Endodermal cell (in vitro differentiated cells): ENCODE measurements at regions not wholly inside any gene's neighbourhood (a gene's known extent, or its start where the extent isn't known, plus 50 kb on each side); places are given as distances from the start of the nearest gene placed in this dataset.
A peak's percentile ranks its signal among the peaks of the same experiment; 100 is the strongest.

Experiments used
- DNase-seq: peaks from one replicate; pipeline ENCODE4 v3.0.0-alpha.2; 2017
- H3K27ac ChIP-seq: 2 replicates; pipeline ENCODE4 v1.5.1; 2013; ENCODE audit warnings: mild to moderate bottlenecking, low read depth, low read length, moderate library complexity
- H3K27me3 ChIP-seq: 2 replicates; pipeline ENCODE4 v1.6.1; 2013; ENCODE audit warnings: mild to moderate bottlenecking, low read length, moderate library complexity; ENCODE audit not compliant: insufficient read depth, control insufficient read depth, poor library complexity, severe bottlenecking
- H3K36me3 ChIP-seq: 2 replicates; pipeline ENCODE4 v1.7.0; 2013; ENCODE audit warnings: mild to moderate bottlenecking, low read length, moderate library complexity; ENCODE audit not compliant: control insufficient read depth, insufficient read depth
- H3K4me1 ChIP-seq: one replicate; pipeline ENCODE4 v1.7.0; 2013; ENCODE audit warnings: low read length; ENCODE audit not compliant: control insufficient read depth, insufficient read depth
- H3K4me3 ChIP-seq: 2 replicates; pipeline ENCODE4 v1.5.1; 2013; ENCODE audit warnings: mild to moderate bottlenecking, low read length, moderate library complexity
- H3K9ac ChIP-seq: 2 replicates; pipeline ENCODE4 v1.6.1; 2013; ENCODE audit warnings: mild to moderate bottlenecking, low read length, moderate library complexity; ENCODE audit not compliant: poor library complexity, severe bottlenecking; ENCODE audit errors: extremely low read depth
- H3K9me3 ChIP-seq: 2 replicates; pipeline ENCODE4 v1.6.1; 2013; ENCODE audit warnings: mild to moderate bottlenecking, low read length, moderate library complexity; ENCODE audit not compliant: control insufficient read depth
- H3K27ac Mint-ChIP-seq: 2 replicates; pipeline ENCODE4 v1.8.0; 2020; ENCODE audit warnings: mixed read lengths
- H3K27me3 Mint-ChIP-seq: 2 replicates; pipeline ENCODE4 v1.8.0; 2021; ENCODE audit warnings: mild to moderate bottlenecking, mixed read lengths; ENCODE audit not compliant: insufficient read depth
- H3K36me3 Mint-ChIP-seq: 2 replicates; pipeline ENCODE4 v1.8.0; 2020; ENCODE audit warnings: low read depth, mixed read lengths
- H3K4me1 Mint-ChIP-seq: 2 replicates; pipeline ENCODE4 v1.8.0; 2020; ENCODE audit warnings: mixed read lengths
- H3K4me3 Mint-ChIP-seq: 2 replicates; pipeline ENCODE4 v1.8.0; 2020; ENCODE audit warnings: mild to moderate bottlenecking, moderate library complexity, mixed read lengths
- H3K9me3 Mint-ChIP-seq: 2 replicates; pipeline ENCODE4 v1.8.0; 2020; ENCODE audit warnings: mild to moderate bottlenecking, mixed read lengths
- CTCF ChIP-seq: fragments of 200-600 bp; sonication (generic); conservative IDR thresholded peaks from 2 replicates; pipeline ENCODE4 v1.5.0; 2021; ENCODE audit warnings: antibody characterized with exemption, mild to moderate bottlenecking
- WGBS, 2 experiments: methylation state at CpG; one replicate each; pipeline versions ENCODE4 v1.1.5 to v1.1.7; 2013; ENCODE audit warnings: missing lambda C conversion rate in 2 of 2, mixed read lengths in 1 of 2; ENCODE audit not compliant: insufficient coverage in 1 of 2, insufficient read length in 1 of 2; 5-methylcytosine and 5-hydroxymethylcytosine counted together

GRCh38 chr12:23455283-23455682, 494.2 kb downstream of the SOX5 start:
- WGBS, 2 experiments: 95 to 100% methylated on average over 2 of the region's 2 CpGs
- H3K36me3 ChIP-seq: no peaks in the 10 kb centered on the region
- no peaks in the 10 kb centered on the region for H3K9me3 ChIP-seq
- H3K4me3 ChIP-seq: no peak overlapping the region
- Mint-ChIP-seq H3K27ac (no peak overlapping the region), H3K27me3 (no peaks in the 10 kb centered on the region), H3K9me3 (no peaks in the 10 kb centered on the region), H3K4me3 (no peak overlapping the region), H3K36me3 (no peaks in the 10 kb centered on the region), H3K4me1 (peaks cover 3% of the 10 kb centered on the region)
- no peaks in the 10 kb centered on the region for H3K4me1 ChIP-seq
- TF ChIP-seq CTCF: peak; percentile 8
- no peaks in the 10 kb centered on the region for H3K27me3 ChIP-seq
- no peak overlapping the region for H3K27ac ChIP-seq
- no peak for DNase-seq
- H3K9ac ChIP-seq: no peak overlapping the region

- Histone ChIP-seq H3K4me1 (no peaks in the 10 kb centered on the region), H3K4me3 (no peak overlapping the region), H3K36me3 (no peaks in the 10 kb centered on the region), H3K27ac (no peak overlapping the region), H3K9ac (no peak overlapping the region), H3K27me3 (no peaks in the 10 kb centered on the region), H3K9me3 (peaks cover 7% of the 10 kb centered on the region)
- H3K27ac Mint-ChIP-seq: no peak overlapping the region
- TF ChIP-seq CTCF: no peak
- peaks cover 3% of the 10 kb centered on the region for H3K4me1 Mint-ChIP-seq
- H3K36me3 Mint-ChIP-seq: peaks cover 2% of the 10 kb centered on the region
- no peaks in the 10 kb centered on the region for H3K27me3 Mint-ChIP-seq
- peaks cover 9% of the 10 kb centered on the region for H3K9me3 Mint-ChIP-seq
- no peak overlapping the region for H3K4me3 Mint-ChIP-seq
- DNase-seq: no peak
- 93 to 100% methylated on average over 1 of the region's 2 CpGs for WGBS, 2 experiments
Observed at GRCh38 chr12:23458640-23459039, 490.8 kb downstream of the SOX5 start.

GRCh38 chr12:23462546-23462945, 486.9 kb downstream of the SOX5 start:
- WGBS, 2 experiments: 85 to 87% methylated on average over 1 of the region's 3 CpGs

More at GRCh38 chr12:23462546-23462945, 486.9 kb downstream of the SOX5 start:
- DNase-seq: no peak
- Mint-ChIP-seq H3K27ac (no peak overlapping the region), H3K36me3 (peaks cover 3% of the 10 kb centered on the region), H3K9me3 (peaks cover 42% of the 10 kb centered on the region), H3K4me1 (no peaks in the 10 kb centered on the region), H3K27me3 (no peaks in the 10 kb centered on the region), H3K4me3 (no peak overlapping the region)
- Histone ChIP-seq H3K9ac (no peak overlapping the region), H3K4me3 (no peak overlapping the region), H3K27ac (no peak overlapping the region), H3K4me1 (no peaks in the 10 kb centered on the region), H3K27me3 (no peaks in the 10 kb centered on the region), H3K36me3 (no peaks in the 10 kb centered on the region), H3K9me3 (peaks cover 29% of the 10 kb centered on the region)
- TF ChIP-seq CTCF: no peak
